ENCODE measurements at regions not wholly inside any gene's neighbourhood (a gene's known extent, or its start where the extent isn't known, plus 50 kb on each side); places are given as distances from the start of the nearest gene placed in this dataset.

- TF ChIP-seq CTCF (IDR thresholded peaks at IDR 0.05) (no peak), POLR2A (IDR thresholded peaks at IDR 0.05) (no peak)
These were observed 399.5 kb downstream of the TFAP2B start for GRCh38 chr6:51218181-51218580.

Data from prostate gland (tissue), 2 donors.